HepG2 (cell line): ENCODE measurements at regions not wholly inside any gene's neighbourhood (a gene's known extent, or its start where the extent isn't known, plus 50 kb on each side); places are given as distances from the start of the nearest gene placed in this dataset.

Experiments used
- ATAC-seq: fragments of 200-7000 bp; cut with Tn5 transposase; 3 replicates; pipeline ENCODE4 v1.9.1; 2020; ENCODE audit warnings: mild to moderate bottlenecking, moderate library complexity
- BruUV-seq: library from RNA; stranded (reverse); fragments of 400-500 nt; replicated peaks from 2 replicates; lab custom pipeline; 2021; lab: Mats Ljungman, UMichigan
- CTCF ChIA-PET: fragments of 300-600 bp; formaldehyde crosslinking; extraction: SDS; loops from one replicate; lab custom pipeline; 2021; ENCODE audit warnings: low total read pairs, inconsistent platforms, low intra/inter-chr PET ratio; lab: Yijun Ruan, JAX
- POLR2A ChIA-PET: fragments of 350-600 bp; sonication (Branson Sonifier 250); formaldehyde crosslinking; loops from one replicate; lab custom pipeline; 2020; ENCODE audit warnings: antibody characterized with exemption, inconsistent platforms; lab: Yijun Ruan, JAX
- DNase-seq: peaks from one replicate; pipeline ENCODE4 v3.0.0-alpha.2; 2015; ENCODE audit warnings: low spot score
- FAIRE-seq: peaks from 3 replicates; lab custom pipeline; 2011; peaks lifted over from hg19 to GRCh38; lab: Jason Lieb, UNC
- H2AFZ ChIP-seq: one replicate; pipeline ENCODE4 v1.6.1; 2011; ENCODE audit warnings: low read length, inconsistent platforms
- H3K27ac ChIP-seq: fragments of 300-600 bp; 3 replicates; pipeline ENCODE4 v1.8.0; 2011; ENCODE audit warnings: mixed run types, mild to moderate bottlenecking, mixed read lengths, low read length, inconsistent platforms; ENCODE audit not compliant: insufficient read depth; ENCODE audit errors: extremely low read length
- H3K27me3 ChIP-seq, 2 experiments: fragments of 200-600 bp in 1 of 2; 2 replicates in 1 of 2; 3 replicates in 1 of 2; pipeline versions ENCODE4 v1.6.0 to v1.8.0; 2011; ENCODE audit warnings: low read length in 2 of 2, mild to moderate bottlenecking in 2 of 2, moderate library complexity in 2 of 2, inconsistent platforms in 1 of 2; ENCODE audit not compliant: insufficient read depth in 2 of 2, control insufficient read depth in 1 of 2
- H3K36me3 ChIP-seq, 2 experiments: fragments of 200-600 bp in 1 of 2; replicated peaks in 1 of 2; 2 replicates in 1 of 2; 3 replicates in 1 of 2; pipeline versions ENCODE4 v1.5.1 to v1.8.0; 2011; ENCODE audit warnings: low read length in 2 of 2, inconsistent platforms in 1 of 2; ENCODE audit not compliant: insufficient read depth in 2 of 2, control insufficient read depth in 1 of 2
- H3K4me1 ChIP-seq: 2 replicates; pipeline ENCODE4 v1.5.1; 2012; ENCODE audit warnings: low read length, inconsistent platforms; ENCODE audit not compliant: insufficient read depth
- H3K4me2 ChIP-seq: 2 replicates; pipeline ENCODE4 v1.6.0; 2011; ENCODE audit warnings: low read depth, low read length, inconsistent platforms
- H3K4me3 ChIP-seq, 3 experiments: fragments of 200-600 bp in 1 of 3; sonication (generic), shearing (Covaris generic) in 1 of 3; replicated peaks in 1 of 3; 2 replicates each; pipeline ENCODE4 v1.5.1; 2011 to 2016; ENCODE audit warnings: low read length in 3 of 3, inconsistent platforms in 2 of 3, low read depth in 2 of 3, mild to moderate bottlenecking in 2 of 3, control low read depth in 1 of 3, mixed read lengths in 1 of 3; ENCODE audit not compliant: insufficient read depth in 1 of 3
- H3K79me2 ChIP-seq: one replicate; pipeline ENCODE4 v1.6.1; 2011; ENCODE audit warnings: low read length, inconsistent platforms; ENCODE audit not compliant: insufficient read depth
- H3K9ac ChIP-seq: 2 replicates; pipeline ENCODE4 v1.6.0; 2011; ENCODE audit warnings: mild to moderate bottlenecking, low read depth, low read length, inconsistent platforms; ENCODE audit not compliant: insufficient read depth
- H3K9me3 ChIP-seq: 2 replicates; pipeline ENCODE4 v1.5.1; 2012; ENCODE audit warnings: mild to moderate bottlenecking, low read length
- H4K20me1 ChIP-seq: 2 replicates; pipeline ENCODE4 v1.6.0; 2011; ENCODE audit warnings: inconsistent platforms, mild to moderate bottlenecking, low read length, moderate library complexity; ENCODE audit not compliant: insufficient read depth
- BATF2 ChIP-seq: sonication (generic); formaldehyde crosslinking; IDR thresholded peaks from 2 replicates; pipeline ENCODE4 v1.8.0; 2022; ENCODE audit warnings: mild to moderate bottlenecking, missing genetic modification reagents, moderate library complexity
- ZBED4 ChIP-seq: sonication (generic); formaldehyde crosslinking; IDR thresholded peaks from 2 replicates; pipeline ENCODE4 v1.4.0; 2020; ENCODE audit warnings: missing genetic modification reagents, borderline replicate concordance
- ZNF549 ChIP-seq: sonication (generic); formaldehyde crosslinking; IDR thresholded peaks from 2 replicates; pipeline ENCODE4 v1.5.0; 2020; ENCODE audit warnings: missing genetic modification reagents
- ZNF629 ChIP-seq: sonication (generic); formaldehyde crosslinking; conservative IDR thresholded peaks from 2 replicates; pipeline ENCODE4 v1.5.0; 2020; ENCODE audit warnings: missing genetic modification reagents
- WGBS: methylation state at CpG from one replicate; pipeline ENCODE4 v1.1.6; 2017; ENCODE audit warnings: low lambda C conversion rate; 5-methylcytosine and 5-hydroxymethylcytosine counted together
- in situ Hi-C: cut with HindIII; loops from 2 replicates; pipeline ENCODE4 v1.10.0; 2017; ENCODE audit warnings: low pct_unique_long_range_greater_than_20kb; ENCODE audit not compliant: extremely low pct_ligation_motif_present
- intact Hi-C: fragments of 100-400 bp; cut with micrococcal nuclease; formaldehyde crosslinking; loops from one replicate; pipeline ENCODE4 v1.10.0; 2022; ENCODE audit not compliant: unreplicated experiment
- TF ChIP-seq, protein P1 (sequence below): sonication (generic); formaldehyde crosslinking; IDR thresholded peaks from 2 replicates; pipeline ENCODE4 v1.5.0; 2020; ENCODE audit warnings: mild to moderate bottlenecking, missing genetic modification reagents, borderline replicate concordance

DNA sequence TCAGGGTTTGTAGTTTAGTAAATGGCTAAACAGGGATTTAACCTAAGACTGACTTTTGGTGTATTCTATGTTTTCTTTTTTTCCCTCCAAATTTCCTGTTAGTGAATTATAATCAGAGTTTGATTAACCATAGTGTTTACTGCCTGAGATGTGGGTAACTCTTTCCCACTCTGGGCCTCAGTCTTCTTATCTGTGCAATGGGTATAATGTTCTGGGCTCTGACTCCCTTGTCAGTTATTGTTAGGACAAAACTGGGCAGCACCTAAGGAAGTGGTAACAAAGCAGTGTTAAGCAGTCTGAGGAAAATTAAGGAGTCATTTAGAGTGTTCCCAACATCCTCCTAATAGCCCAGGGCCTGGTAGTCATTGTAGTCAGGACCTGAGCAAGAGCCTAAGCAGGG lies 206.4 kb upstream of the N4BP1 start:
- ChIA-PET CTCF (no interaction called here), POLR2A (no interaction called here)
- H3K9ac ChIP-seq = no peak overlapping the region
- BruUV-seq = no TSS peak
- no peaks in the 10 kb centered on the region for H3K79me2 ChIP-seq
- H3K9me3 ChIP-seq = no peaks in the 10 kb centered on the region
- no peak overlapping the region for H2AFZ ChIP-seq
- intact Hi-C loops (no loop called here), in situ Hi-C loops (no loop called here)
- H3K27ac ChIP-seq = no peak overlapping the region
- H3K4me3 ChIP-seq = no peak overlapping the region
- H3K36me3 ChIP-seq = no peaks in the 10 kb centered on the region
- peaks cover 1 to 36% of the 10 kb centered on the region in 2 experiments; a peak in 4 of 5 replicates for H3K27me3 ChIP-seq
- FAIRE-seq (no peak), ATAC-seq (no peak), DNase-seq (no peak)
- no peak overlapping the region for H3K4me2 ChIP-seq
- TF ChIP-seq ZBED4 (CRISPR knock-in tag) = no peak
- TF ChIP-seq ZNF629 (CRISPR knock-in tag) = peak; percentile 77
- no peaks in the 10 kb centered on the region for H3K4me1 ChIP-seq
- no peaks in the 10 kb centered on the region for H4K20me1 ChIP-seq

- ATAC-seq (no peak), FAIRE-seq (no peak), DNase-seq (no peak)
- H3K27ac ChIP-seq = no peak overlapping the region
- H3K4me2 ChIP-seq = no peak overlapping the region
- H2AFZ ChIP-seq = no peak overlapping the region
- WGBS = 0% methylated on average over 5 of the region's 8 CpGs
- CTCF ChIA-PET = no interaction called here
- H3K36me3 ChIP-seq = no peaks in the 10 kb centered on the region
- no peak overlapping the region for H3K9ac ChIP-seq
- H3K9me3 ChIP-seq = no peaks in the 10 kb centered on the region
- POLR2A ChIA-PET = no interaction called here
- H3K27me3 ChIP-seq = peaks cover 3 to 45% of the 10 kb centered on the region in 2 experiments
- H3K4me3 ChIP-seq = no peak overlapping the region
- H3K4me1 ChIP-seq = no peaks in the 10 kb centered on the region
- H3K79me2 ChIP-seq = no peaks in the 10 kb centered on the region
- no TSS peak for BruUV-seq
- H4K20me1 ChIP-seq = no peaks in the 10 kb centered on the region
- intact Hi-C loops (no loop called here), in situ Hi-C loops (no loop called here)
- no peak for TF ChIP-seq ZNF549 (CRISPR knock-in tag)
- TF ChIP-seq BATF2 (CRISPR knock-in tag) = no peak
- TF ChIP-seq, protein P1, sequence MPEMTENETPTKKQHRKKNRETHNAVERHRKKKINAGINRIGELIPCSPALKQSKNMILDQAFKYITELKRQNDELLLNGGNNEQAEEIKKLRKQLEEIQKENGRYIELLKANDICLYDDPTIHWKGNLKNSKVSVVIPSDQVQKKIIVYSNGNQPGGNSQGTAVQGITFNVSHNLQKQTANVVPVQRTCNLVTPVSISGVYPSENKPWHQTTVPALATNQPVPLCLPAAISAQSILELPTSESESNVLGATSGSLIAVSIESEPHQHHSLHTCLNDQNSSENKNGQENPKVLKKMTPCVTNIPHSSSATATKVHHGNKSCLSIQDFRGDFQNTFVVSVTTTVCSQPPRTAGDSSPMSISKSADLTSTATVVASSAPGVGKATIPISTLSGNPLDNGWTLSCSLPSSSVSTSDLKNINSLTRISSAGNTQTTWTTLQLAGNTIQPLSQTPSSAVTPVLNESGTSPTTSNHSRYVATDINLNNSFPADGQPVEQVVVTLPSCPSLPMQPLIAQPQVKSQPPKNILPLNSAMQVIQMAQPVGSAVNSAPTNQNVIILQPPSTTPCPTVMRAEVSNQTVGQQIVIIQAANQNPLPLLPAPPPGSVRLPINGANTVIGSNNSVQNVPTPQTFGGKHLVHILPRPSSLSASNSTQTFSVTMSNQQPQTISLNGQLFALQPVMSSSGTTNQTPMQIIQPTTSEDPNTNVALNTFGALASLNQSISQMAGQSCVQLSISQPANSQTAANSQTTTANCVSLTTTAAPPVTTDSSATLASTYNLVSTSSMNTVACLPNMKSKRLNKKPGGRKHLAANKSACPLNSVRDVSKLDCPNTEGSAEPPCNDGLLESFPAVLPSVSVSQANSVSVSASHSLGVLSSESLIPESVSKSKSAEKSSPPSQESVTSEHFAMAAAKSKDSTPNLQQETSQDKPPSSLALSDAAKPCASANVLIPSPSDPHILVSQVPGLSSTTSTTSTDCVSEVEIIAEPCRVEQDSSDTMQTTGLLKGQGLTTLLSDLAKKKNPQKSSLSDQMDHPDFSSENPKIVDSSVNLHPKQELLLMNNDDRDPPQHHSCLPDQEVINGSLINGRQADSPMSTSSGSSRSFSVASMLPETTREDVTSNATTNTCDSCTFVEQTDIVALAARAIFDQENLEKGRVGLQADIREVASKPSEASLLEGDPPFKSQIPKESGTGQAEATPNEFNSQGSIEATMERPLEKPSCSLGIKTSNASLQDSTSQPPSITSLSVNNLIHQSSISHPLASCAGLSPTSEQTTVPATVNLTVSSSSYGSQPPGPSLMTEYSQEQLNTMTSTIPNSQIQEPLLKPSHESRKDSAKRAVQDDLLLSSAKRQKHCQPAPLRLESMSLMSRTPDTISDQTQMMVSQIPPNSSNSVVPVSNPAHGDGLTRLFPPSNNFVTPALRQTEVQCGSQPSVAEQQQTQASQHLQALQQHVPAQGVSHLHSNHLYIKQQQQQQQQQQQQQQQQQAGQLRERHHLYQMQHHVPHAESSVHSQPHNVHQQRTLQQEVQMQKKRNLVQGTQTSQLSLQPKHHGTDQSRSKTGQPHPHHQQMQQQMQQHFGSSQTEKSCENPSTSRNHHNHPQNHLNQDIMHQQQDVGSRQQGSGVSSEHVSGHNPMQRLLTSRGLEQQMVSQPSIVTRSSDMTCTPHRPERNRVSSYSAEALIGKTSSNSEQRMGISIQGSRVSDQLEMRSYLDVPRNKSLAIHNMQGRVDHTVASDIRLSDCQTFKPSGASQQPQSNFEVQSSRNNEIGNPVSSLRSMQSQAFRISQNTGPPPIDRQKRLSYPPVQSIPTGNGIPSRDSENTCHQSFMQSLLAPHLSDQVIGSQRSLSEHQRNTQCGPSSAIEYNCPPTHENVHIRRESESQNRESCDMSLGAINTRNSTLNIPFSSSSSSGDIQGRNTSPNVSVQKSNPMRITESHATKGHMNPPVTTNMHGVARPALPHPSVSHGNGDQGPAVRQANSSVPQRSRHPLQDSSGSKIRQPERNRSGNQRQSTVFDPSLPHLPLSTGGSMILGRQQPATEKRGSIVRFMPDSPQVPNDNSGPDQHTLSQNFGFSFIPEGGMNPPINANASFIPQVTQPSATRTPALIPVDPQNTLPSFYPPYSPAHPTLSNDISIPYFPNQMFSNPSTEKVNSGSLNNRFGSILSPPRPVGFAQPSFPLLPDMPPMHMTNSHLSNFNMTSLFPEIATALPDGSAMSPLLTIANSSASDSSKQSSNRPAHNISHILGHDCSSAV (CRISPR knock-in tag) = no peak
These were observed 205.0 kb upstream of the N4BP1 start for GRCh38 chr16:48814994-48815393.
